Hepatic stellate cell (primary cell): ENCODE measurements at regions not wholly inside any gene's neighbourhood (a gene's known extent, or its start where the extent isn't known, plus 50 kb on each side); places are given as distances from the start of the nearest gene placed in this dataset.
"Not testable (repeated sequence)": the region's sequence is repeated elsewhere in the genome, so short reads cannot be mapped to it uniquely, and the experiment has no call there.

Source experiments
- DNase-seq: peaks from one replicate; pipeline ENCODE4 v3.0.0; 2011; ENCODE audit warnings: low spot score

DNA sequence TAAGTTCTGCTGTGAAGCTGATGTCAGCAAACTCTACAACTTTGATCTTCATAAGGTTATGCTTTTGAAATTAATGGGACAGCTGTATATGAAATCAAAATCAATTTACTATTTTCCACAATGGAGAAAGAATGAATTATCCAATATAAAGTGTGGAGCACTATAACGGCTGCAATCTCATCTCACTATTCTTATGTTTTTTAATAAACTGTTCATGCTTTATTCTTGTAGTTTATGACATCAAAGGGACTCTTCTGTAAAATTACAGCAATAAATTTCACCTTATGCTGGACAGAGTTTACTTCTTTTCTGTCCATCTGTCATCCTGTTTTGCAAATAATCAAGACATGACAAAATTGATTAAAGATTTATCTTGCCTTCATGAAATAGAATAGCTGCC lies 192.5 kb downstream of the TECRL start:
- no peak for DNase-seq

DNA sequence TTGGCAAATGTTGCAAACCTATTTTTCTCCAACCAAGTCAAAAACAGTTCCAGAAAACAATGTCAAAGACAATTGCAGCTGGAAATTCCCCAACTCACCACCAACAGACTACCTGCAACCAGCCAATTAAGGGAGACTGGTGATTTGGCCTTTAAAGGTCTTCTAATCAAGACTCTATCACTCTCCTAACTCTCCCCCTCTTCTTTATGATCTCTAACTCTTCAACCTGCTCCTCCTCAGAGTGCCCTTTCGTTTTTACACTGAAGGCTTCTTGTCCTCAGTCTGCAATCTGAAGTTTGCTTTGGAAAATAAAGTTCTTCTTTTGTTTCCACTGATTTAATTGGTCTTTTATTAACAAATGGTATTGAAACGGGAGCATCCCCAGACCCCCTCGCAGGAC lies 203.9 kb downstream of the TECRL start:
- DNase-seq = no peak

DNA sequence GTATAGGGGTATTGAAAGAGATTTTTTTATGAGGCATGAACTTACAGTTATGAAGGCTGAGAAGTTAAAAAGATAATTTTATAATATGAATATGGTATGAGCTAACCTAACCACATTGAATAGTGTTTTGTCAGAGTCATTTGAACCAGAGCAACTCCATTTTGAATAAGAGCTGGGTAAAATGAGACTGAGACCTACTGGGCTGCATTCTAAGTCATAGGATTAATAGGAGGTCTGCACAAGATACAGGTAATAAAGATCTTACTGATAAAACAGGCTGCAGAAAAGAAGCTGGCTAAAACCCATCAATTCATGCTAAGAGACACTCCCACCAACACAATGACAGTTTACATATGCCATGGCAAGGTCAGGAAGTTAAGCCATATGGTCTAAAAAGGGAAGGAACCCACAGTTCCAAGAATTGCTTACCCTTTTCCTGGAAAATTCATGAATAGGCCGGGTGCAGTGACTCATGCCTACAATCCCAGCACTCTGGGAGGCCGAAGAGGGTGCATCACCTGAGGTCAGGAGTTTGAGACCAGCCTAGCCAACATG lies 209.2 kb downstream of the TECRL start:
- no peak for DNase-seq

DNA sequence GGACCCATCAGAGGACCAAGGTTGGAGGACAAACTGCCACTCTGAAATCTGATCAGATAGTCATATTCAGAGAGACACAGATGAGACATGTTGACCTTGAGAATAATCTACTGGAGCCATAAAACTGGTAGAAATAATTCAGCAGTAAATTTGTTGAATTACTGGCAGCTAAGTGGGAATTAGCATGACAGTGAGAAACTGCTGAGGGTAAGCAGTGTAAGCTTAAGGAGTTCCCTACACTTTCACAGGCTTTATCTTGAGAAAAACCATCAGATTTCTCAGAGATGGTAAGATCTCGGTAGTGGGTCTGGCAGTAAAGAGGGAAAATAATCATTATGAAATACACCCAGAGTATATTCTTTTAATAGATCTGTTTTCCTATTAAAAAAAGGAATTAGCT lies 213.7 kb downstream of the TECRL start:
- DNase-seq = no peak

DNA sequence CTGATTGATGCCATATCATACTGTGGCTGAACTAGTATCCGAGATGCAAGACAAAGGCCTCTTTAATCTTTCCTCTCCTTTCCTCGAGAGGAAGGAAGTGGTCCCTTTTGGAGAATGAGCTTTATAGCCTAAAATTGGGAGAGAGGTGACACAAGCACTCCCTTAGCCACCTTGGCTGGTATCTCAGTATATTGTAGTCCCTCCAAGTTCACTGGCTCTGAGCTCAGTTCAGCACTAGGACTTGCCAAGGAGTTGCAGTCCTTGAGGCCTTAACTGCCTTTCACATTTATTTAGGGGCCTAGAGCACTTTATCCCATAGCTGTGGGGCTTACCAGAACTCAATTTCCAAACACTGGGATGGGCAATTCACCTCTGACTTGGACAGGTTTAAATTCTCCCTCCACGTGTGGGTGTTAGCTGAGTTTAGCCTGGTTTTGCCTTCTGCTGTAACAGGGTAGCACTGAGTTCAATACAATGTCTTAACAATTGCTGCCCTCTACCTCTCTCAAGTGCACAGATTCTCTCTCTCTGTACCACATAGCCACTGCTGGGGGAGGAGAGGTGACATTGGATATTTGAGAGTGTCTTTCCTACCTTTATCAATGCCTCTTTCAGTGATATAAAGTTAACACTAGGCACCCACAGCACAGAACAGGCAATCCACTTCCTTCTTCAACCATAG lies 216.4 kb downstream of the TECRL start:
- DNase-seq = no peak

DNA sequence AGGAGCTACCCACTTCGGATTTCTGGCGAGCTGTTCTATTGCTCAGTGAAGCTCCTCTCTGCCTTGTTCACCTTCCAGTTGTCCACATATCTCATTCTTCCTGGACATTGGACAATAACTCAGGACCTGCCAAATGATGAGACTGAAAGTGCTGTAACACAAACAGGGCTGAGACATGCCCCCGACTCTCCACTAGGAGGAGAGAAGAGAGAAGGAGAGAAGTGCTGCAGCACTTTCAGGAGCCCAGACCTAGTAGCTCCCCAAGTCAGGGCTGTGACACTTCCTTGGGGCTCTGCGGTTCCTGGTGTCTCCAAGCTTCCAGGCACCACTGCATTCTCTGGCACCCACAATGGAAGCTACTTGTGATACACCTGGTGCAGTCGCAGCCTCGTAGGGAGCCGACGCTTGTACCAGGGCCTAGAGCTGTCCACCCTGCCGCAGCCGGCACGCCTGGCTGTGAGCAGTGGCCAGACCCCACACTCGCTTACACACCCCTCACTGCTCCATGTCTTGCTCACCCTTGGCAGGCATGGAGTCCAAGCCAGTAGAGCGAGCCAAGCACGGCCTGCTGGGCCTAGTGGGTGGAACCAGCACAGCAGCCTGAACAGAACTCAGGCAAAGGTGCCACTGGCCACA lies 234.9 kb downstream of the TECRL start:
- DNase-seq = no peak

DNA sequence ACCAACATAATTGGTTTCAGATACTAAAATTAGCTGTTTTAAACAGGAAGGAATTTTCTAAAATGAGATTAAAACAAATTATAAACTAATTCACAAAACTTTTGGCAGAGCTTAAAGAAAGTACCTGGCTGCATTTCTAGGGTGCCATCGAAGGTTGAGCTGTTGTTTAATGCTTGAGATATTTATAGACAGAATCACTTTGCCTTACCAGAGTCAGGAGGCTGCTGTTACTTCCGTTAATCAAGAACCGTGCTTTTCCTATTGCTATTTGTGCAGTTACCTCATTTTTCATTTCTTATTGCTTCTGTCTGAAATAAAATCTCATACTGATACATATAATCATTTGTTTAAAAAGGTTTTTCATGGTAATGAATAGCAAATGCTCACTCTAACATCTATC lies 242.9 kb downstream of the TECRL start:
- DNase-seq = no peak

DNA sequence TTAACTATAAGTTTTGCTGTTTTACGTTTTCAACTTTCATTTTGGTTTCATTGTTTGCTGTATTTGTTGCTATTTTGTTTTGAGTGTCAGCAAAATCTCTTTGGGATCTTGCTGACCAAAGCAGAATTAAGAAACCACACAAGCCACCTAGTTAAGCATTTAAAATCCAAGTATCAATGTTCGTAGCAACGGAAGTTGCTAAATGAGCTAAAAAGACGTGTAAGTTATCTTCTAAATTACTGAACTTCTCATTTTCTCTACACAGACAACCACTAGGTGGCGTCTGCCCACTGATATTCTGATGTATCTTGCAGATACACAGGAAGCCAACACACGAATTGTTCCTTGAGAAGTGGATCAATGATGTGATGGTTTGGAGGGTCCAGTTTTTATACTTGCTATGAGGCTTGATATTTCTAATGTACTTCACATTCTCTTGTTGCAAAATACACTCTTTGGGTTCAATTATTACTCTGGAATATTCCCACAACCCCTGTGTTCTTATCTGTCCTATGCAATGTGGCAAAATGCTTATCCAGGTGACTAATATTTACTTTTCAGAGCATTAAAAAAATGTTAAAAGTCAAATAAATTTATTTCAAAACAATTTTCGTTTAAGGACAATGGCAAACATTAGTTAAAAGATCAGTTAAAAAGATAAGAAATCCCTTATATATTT lies 250.5 kb downstream of the TECRL start:
- DNase-seq = peak; percentile 3

DNA sequence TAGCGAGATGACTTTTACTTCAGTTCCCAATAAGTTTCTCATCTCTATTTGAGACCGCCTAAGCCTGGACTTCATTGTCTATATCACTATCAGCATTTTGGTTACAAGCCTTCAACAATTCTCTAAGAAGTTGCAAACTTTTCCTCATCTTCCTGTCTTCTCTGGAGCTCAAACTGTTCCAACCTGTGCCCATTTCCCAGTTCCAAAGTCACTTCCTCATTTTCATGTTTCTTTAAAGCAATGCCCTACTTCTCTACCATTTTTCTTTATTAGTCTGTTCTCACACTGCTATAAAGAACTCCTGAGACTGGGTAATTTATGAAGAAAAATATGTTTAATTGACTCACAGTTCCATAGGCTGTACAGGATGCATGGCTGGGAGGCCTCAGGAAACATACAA lies 251.9 kb downstream of the TECRL start:
- DNase-seq = no peak

DNA sequence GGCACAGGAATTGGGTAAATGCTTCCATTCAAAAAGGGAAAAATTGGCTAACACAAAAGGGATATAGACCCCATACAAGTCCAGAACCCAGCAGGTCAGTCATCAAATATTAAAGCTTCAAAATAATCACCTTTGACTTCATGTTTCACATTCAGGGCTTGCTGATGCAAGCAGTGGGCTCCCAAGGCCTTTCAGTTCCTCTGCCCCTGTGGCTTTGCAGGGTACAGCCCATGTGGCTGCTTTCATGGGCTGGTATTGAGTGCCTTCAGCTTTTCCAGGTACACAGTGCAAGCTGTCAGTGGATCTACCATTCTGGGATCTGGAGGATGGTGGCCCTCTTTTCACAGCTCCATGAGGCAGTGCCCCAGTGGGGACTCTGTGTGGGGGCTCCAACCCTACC lies 253.0 kb downstream of the TECRL start:
- no peak for DNase-seq

DNA sequence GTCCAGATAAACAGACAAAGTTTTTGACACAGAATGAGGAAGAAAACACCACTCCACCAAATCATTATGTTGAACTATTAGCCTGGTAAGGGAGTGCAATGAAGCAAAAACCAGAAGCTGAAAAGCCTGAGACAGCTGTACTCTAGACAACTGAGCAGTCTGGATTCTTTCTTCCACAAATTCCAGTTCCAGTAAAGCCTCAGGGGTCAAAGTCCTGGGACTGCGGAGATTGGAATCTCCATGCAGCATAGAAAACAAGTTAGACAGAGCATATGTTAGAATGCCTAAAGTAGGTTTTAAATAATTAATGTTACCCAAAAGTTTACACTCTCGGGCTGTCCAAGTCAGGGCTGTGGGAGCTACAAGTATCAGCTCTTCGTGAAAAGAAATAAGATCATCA lies 263.2 kb downstream of the TECRL start:
- DNase-seq = no peak

DNA sequence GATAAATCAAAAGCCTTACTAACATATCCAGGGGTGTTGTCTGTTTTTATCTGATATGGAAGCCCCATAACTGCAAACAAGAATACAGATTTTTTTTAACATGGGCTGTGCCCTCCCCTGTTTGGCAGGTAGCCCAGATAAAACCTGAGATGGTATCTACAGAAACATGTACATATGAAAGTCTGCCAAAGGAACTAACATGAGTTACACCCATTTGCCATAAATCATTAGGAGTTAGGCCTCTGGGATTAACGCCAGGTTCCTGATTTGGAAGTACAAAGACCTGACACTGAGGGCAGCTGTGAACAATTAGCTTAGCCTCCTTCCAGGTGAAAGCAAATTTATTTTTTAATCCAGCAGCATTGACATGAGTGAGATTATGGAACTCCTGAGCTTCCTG lies 264.3 kb downstream of the TECRL start:
- no peak for DNase-seq

DNA sequence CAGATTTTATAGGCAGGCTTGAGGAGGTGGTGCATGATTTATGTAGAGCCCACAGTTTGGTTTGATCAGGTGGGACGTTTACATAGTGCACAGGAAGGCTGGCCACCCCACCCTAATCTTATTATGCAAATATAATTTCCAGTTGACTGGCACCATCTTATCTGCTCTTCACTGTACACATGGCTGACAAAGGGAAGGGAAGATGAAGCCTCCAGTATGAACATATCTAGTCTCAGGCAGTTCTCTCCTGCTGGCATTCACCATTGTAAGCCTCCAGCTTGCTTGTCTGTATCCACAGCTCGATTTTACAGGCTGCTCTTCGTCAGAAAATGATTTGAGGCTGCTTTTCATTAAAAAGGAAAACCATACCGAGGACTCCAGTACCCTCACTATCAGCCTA lies 278.3 kb downstream of the TECRL start:
- DNase-seq = no peak

DNA sequence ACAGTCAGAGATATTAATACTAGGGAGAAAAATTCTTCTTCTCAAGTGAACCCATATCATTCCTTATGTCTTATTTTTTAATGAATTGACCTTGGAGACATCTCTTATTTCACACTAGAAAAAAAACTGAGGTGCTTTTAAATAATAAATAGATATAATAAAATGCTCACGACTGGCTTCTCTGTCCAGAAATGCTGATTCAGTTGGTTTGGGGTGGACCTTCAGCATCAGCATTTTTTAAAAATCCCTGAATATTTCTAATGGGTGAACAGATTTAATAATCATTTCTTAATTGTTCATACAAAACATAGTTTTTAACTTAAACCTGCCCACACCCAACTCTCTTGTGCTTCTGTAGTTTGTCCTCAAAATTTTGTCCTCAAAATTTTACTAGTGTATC lies 283.9 kb downstream of the TECRL start:
- DNase-seq = no peak

DNA sequence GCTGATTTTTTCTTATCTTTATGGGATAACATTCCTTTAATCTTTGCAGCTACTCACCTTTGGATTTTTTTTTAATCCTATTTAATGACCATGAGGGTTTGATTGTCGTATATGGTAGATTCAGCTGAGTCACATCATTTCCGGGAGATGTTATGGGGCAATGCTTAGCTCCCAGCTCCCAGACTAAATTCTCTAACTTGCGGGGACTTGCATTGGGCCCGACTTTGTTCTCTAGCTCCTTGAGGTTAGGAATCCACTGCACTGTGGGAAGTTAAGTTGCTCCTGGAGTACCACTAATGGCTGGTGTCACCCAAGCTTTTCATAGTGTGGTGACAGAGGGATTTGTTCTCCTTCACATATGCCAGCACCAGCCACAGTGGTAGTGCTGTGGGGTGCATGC lies 287.4 kb downstream of the TECRL start:
- no peak for DNase-seq

DNA sequence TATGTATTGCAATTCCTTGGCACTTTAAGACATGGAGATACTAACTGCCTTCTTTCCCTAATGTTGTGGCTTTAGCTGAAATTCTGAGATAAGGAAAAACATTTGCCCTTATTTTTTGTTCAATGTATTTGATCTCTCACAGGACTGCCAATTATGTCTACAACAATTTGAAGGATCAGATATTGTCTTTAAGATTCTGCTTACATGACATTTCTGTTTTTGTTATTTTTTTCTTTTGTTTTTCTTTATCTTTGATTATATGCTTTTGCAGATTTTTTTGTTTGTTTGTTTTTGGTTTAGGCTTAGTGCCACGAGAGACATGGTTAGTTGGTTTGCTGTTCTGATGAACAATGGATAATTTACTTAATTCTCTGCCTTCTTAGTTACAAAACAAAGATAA lies 303.3 kb downstream of the TECRL start:
- DNase-seq = no peak

DNA sequence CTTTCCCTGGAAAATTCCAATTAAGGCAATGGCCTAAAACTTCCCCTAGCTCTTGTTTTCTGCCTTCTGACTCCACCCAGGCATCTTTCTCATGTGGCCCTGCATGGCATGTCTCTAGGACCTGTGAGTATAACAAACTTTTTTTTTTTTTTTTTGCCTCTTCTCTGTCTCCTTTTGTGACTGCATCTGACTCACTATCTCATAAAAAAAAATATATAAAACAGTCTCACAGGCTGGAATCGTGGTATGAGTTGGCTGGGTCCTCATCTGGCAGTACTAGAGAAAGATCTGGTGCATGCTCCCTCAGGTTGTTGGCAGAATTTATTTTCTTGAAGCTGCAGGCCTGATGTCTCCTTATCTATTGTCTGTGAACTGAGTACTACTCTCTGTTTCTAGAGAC lies 313.9 kb downstream of the TECRL start:
- no peak for DNase-seq

DNA sequence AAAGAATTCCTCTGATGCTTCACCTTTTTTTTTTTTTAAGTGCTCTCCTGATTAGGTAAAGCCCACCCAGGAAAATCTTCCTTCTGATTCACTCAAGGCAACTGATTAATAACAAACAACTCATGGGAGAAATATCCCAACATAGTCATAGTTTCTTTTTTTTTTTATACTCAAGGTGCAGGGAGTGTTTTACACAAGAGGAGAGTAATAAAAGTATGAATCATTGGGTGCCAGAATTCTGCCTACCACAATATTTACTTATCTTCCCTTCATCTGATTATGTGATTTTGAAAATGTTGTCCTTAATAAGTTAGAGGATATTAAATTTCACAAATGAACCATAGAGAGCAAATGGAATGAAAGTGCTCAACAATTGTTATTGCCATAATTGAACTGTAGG lies 329.9 kb downstream of the TECRL start:
- DNase-seq = no peak

DNA sequence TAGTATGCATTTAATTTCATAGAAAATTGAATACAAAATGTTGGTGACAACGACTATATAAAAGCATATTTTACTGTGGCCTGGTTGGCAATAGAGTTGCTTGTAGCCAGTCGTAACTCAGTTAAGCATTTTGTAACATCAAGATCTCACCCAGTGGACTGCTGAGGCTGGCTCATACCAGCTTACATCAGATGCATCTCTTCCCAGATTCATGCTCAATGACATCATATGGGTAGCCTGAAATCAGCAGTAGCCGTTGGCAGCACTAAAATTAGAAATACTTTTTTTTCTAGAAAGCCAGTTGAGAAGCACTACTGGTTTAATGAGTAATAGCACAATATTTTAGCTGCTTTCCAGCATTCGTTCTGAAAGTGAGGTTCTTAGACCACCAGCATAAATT lies 341.2 kb downstream of the TECRL start:
- DNase-seq = no peak

DNA sequence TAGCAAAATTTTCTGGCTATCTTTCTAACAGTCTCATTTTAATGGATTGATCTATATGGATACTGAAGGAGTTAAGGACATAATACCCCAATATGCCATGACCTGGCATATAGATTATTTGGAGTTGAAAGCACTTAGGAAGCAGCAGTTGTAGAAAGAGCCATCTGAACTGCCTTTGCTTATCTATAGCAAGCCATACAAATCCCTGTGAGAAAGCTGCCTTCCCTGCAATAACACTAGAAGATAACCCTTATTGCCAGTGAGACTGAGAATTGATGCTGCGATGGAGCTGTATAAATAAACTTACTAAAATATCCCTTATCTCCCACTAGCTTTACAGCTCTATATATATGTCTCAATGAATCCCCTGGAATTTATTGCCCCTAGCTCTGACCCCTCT lies 346.3 kb downstream of the TECRL start:
- DNase-seq = no peak

DNA sequence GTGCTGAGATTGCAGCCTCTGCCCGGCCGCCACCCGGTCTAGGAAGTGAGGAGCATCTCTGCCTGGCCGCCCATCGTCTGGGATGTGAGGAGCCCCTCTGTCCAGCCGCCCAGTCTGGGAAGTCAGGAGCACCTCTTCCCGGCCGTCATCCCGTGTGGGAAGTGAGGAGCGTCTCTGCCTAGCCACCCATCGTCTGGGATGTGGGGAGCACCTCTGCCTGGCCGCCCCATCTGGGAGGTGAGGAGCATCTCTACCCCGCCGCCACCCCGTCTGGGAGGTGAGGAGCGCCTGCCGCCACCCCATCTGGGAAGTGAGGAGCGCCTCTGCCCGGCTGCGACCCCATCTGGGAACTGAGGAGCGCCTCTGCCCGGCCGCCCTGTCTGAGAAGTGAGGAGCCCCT lies 372.2 kb downstream of the TECRL start:
- DNase-seq = not testable (repeated sequence)

DNA sequence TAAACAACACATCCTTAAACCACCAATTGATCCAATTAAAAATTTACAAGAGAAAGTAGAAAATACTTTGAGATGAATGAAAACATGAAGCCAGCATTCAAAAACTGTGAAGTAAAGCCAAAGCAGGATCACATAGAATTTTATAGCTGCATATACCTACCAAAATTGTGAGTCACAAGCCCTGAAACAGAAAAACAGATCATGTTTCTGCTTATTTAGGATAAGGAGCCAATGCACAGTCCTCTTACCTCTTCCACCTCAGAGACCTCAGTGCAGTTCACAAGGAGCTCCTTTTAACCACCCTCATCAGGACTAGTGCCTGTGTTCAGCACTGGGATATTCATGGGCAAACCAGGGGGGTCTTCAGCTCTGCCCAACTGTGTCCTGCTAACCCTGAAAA lies 386.7 kb downstream of the TECRL start:
- DNase-seq = no peak

DNA sequence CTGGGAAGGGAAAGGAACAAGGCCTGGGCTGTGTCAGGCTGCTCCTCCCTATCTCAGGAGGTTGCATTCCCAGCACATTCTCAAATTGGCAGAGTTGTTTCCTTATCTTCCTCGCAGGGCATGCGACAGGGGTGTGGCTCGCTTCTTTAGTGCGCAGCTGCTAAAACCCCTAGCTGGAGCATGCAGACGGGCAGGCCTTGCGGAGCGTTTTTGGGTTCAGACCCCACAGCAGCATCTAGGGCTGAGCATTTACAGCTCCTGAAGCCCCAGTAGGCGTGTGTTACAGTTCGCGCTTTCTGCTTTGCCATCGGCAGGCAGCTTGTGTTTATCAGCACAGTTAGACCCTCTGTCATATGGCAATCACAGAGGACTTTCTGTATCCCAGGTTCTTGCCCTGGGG lies 392.4 kb downstream of the TECRL start:
- no peak for DNase-seq
